Cardiac muscle cell (in vitro differentiated cells and primary cell): ENCODE measurements at regions not wholly inside any gene's neighbourhood (a gene's known extent, or its start where the extent isn't known, plus 50 kb on each side); places are given as distances from the start of the nearest gene placed in this dataset.

Source experiments
- DNase-seq, 2 donors: peaks; one replicate each; pipeline versions ENCODE4 v3.0.0 to v3.0.0-alpha.2; 2010 to 2017; ENCODE audit warnings: low read depth in 1 of 2, low spot score in 1 of 2
- H3K27ac ChIP-seq: fragments of 200-600 bp; sonication (generic); 2 replicates; pipeline ENCODE4 v1.5.1; 2016
- H3K27me3 ChIP-seq: fragments of 200-600 bp; sonication (generic); 2 replicates; pipeline ENCODE4 v1.6.0; 2016; ENCODE audit warnings: control low read depth
- H3K36me3 ChIP-seq: fragments of 200-600 bp; sonication (generic); 2 replicates; pipeline ENCODE4 v1.5.1; 2016; ENCODE audit warnings: control low read depth
- H3K4me1 ChIP-seq: fragments of 200-600 bp; sonication (generic); 2 replicates; pipeline ENCODE4 v1.8.1; 2017; ENCODE audit warnings: low read depth, mild to moderate bottlenecking, mixed run types
- H3K4me3 ChIP-seq: fragments of 200-600 bp; sonication (generic); 2 replicates; pipeline ENCODE4 v1.5.1; 2016; ENCODE audit warnings: mild to moderate bottlenecking
- H3K9me3 ChIP-seq: fragments of 200-600 bp; sonication (generic); 2 replicates; pipeline ENCODE4 v1.5.1; 2017; ENCODE audit warnings: low read depth, mild to moderate bottlenecking, control low read depth
- CTCF ChIP-seq: IDR thresholded peaks from 2 replicates; pipeline ENCODE4 v1.5.1; 2012; ENCODE audit warnings: low read depth, mild to moderate bottlenecking, low read length

- H3K4me3 ChIP-seq: no peak overlapping the region
- no peaks in the 10 kb centered on the region for H3K36me3 ChIP-seq
- H3K27ac ChIP-seq: no peak overlapping the region
- no peak for TF ChIP-seq CTCF
- no peaks in the 10 kb centered on the region for H3K9me3 ChIP-seq
- no peak for DNase-seq
- no peaks in the 10 kb centered on the region for H3K4me1 ChIP-seq
- H3K27me3 ChIP-seq: no peaks in the 10 kb centered on the region
Measured at GRCh38 chr2:41377837-41378236, 670.0 kb upstream of the PKDCC start.

- no peak for DNase-seq
- H3K27me3 ChIP-seq: no peaks in the 10 kb centered on the region
- no peaks in the 10 kb centered on the region for H3K9me3 ChIP-seq
- H3K4me1 ChIP-seq: no peaks in the 10 kb centered on the region
- no peaks in the 10 kb centered on the region for H3K36me3 ChIP-seq
- H3K4me3 ChIP-seq: no peak overlapping the region
- H3K27ac ChIP-seq: no peak overlapping the region
- no peak for TF ChIP-seq CTCF
Measured at GRCh38 chr2:41378420-41378819, 669.4 kb upstream of the PKDCC start.

GRCh38 chr2:41379496-41380221, 668.2 kb upstream of the PKDCC start:
- no peaks in the 10 kb centered on the region for H3K36me3 ChIP-seq
- no peak for DNase-seq
- no peaks in the 10 kb centered on the region for H3K9me3 ChIP-seq
- no peak for TF ChIP-seq CTCF
- no peak overlapping the region for H3K27ac ChIP-seq
- no peak overlapping the region for H3K4me3 ChIP-seq
- H3K4me1 ChIP-seq: no peaks in the 10 kb centered on the region
- no peaks in the 10 kb centered on the region for H3K27me3 ChIP-seq

- no peak for TF ChIP-seq CTCF
- H3K9me3 ChIP-seq: no peaks in the 10 kb centered on the region
- peak overlapping the region; percentile 30 for H3K27ac ChIP-seq
- peaks cover 10% of the 10 kb centered on the region for H3K4me1 ChIP-seq
- no peaks in the 10 kb centered on the region for H3K36me3 ChIP-seq
- H3K4me3 ChIP-seq: no peak overlapping the region
- H3K27me3 ChIP-seq: no peaks in the 10 kb centered on the region
- no peak for DNase-seq
Measured at GRCh38 chr2:41381701-41382100, 666.1 kb upstream of the PKDCC start.

- no peaks in the 10 kb centered on the region for H3K36me3 ChIP-seq
- DNase-seq: no peak
- no peaks in the 10 kb centered on the region for H3K9me3 ChIP-seq
- no peak overlapping the region for H3K4me3 ChIP-seq
- peaks cover 17% of the 10 kb centered on the region for H3K4me1 ChIP-seq
- TF ChIP-seq CTCF: no peak
- H3K27ac ChIP-seq: no peak overlapping the region
- H3K27me3 ChIP-seq: no peaks in the 10 kb centered on the region
Measured at GRCh38 chr2:41387519-41387918, 660.3 kb upstream of the PKDCC start.
